ENCODE measurements at regions not wholly inside any gene's neighbourhood (a gene's known extent, or its start where the extent isn't known, plus 50 kb on each side); places are given as distances from the start of the nearest gene placed in this dataset.
"Not testable (repeated sequence)": the region's sequence is repeated elsewhere in the genome, so short reads cannot be mapped to it uniquely, and the experiment has no call there.

DNA sequence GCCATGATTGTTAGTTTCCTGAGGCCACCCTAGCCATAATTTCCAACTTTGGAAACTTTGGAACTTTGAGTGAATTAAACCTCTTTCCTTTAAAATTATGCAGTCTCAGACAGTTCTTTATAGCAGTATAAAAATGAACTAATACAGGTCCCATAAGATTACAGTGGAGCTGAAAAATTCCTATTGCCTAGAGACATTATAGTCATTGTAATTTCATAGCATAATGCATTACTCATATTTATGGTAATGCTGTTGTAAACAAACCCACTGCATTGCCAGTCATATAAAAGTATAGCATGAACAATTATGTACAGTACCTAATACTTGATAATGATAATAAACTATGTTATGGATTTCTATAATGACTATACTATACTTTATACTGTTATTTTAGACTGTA, 88.0 kb upstream of the TMEM229A start:
- H3K27me3 ChIP-seq, result no peaks in the 10 kb centered on the region
- H3K9me3 ChIP-seq, result no peaks in the 10 kb centered on the region
- H3K36me3 ChIP-seq, result no peaks in the 10 kb centered on the region
- no peak overlapping the region for H3K4me3 ChIP-seq
- intact Hi-C loops (cut with DNase I), result no loop called here
- no peak for DNase-seq
- no peak overlapping the region for H3K9ac ChIP-seq (ENCODE audit: low read depth in 2 of 2, low read length in 2 of 2)
- TF ChIP-seq, protein P1, sequence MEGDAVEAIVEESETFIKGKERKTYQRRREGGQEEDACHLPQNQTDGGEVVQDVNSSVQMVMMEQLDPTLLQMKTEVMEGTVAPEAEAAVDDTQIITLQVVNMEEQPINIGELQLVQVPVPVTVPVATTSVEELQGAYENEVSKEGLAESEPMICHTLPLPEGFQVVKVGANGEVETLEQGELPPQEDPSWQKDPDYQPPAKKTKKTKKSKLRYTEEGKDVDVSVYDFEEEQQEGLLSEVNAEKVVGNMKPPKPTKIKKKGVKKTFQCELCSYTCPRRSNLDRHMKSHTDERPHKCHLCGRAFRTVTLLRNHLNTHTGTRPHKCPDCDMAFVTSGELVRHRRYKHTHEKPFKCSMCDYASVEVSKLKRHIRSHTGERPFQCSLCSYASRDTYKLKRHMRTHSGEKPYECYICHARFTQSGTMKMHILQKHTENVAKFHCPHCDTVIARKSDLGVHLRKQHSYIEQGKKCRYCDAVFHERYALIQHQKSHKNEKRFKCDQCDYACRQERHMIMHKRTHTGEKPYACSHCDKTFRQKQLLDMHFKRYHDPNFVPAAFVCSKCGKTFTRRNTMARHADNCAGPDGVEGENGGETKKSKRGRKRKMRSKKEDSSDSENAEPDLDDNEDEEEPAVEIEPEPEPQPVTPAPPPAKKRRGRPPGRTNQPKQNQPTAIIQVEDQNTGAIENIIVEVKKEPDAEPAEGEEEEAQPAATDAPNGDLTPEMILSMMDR (IDR thresholded peaks at IDR 0.05), result no peak
- no peak overlapping the region for H3K27ac ChIP-seq
- H3K4me1 ChIP-seq, result no peaks in the 10 kb centered on the region

GRCh38 chr7:124113045-124113444, 80.2 kb upstream of the TMEM229A start:
- intact Hi-C loops (cut with DNase I), result no loop called here
- no peak overlapping the region for H3K4me3 ChIP-seq
- no peak overlapping the region for H3K27ac ChIP-seq
- H3K9ac ChIP-seq (ENCODE audit: low read depth in 2 of 2, low read length in 2 of 2), result no peak overlapping the region
- H3K9me3 ChIP-seq, result no peaks in the 10 kb centered on the region
- H3K4me1 ChIP-seq, result no peaks in the 10 kb centered on the region
- no peaks in the 10 kb centered on the region for H3K27me3 ChIP-seq
- no peak for DNase-seq
- TF ChIP-seq, protein P1 (IDR thresholded peaks at IDR 0.05), result no peak
- H3K36me3 ChIP-seq, result no peaks in the 10 kb centered on the region

- no peak overlapping the region for H3K4me3 ChIP-seq
- TF ChIP-seq, protein P1 (IDR thresholded peaks at IDR 0.05), result no peak
- no peaks in the 10 kb centered on the region for H3K36me3 ChIP-seq
- no peaks in the 10 kb centered on the region for H3K4me1 ChIP-seq
- no peak overlapping the region for H3K27ac ChIP-seq
- intact Hi-C loops (cut with DNase I), result no loop called here
- H3K9ac ChIP-seq (ENCODE audit: low read depth in 2 of 2, low read length in 2 of 2), result no peak overlapping the region
- DNase-seq, result no peak
- H3K27me3 ChIP-seq, result no peaks in the 10 kb centered on the region
- no peaks in the 10 kb centered on the region for H3K9me3 ChIP-seq
Measured at GRCh38 chr7:124106575-124106974, 73.7 kb upstream of the TMEM229A start.

- intact Hi-C loops (cut with DNase I), result no loop called here
- DNase-seq, result peak; percentile 29
- no peak overlapping the region for H3K27ac ChIP-seq
- H3K27me3 ChIP-seq, result no peaks in the 10 kb centered on the region
- H3K36me3 ChIP-seq, result no peaks in the 10 kb centered on the region
- H3K4me1 ChIP-seq, result no peaks in the 10 kb centered on the region
- no peak overlapping the region for H3K9ac ChIP-seq (ENCODE audit: low read depth in 2 of 2, low read length in 2 of 2)
- H3K4me3 ChIP-seq, result no peak overlapping the region
- TF ChIP-seq, protein P1 (IDR thresholded peaks at IDR 0.05), result peak; percentile 24
- H3K9me3 ChIP-seq, result no peaks in the 10 kb centered on the region
Measured at GRCh38 chr7:124101173-124101768, 68.4 kb upstream of the TMEM229A start.

GRCh38 chr7:124100190-124100589, 67.3 kb upstream of the TMEM229A start:
- no peaks in the 10 kb centered on the region for H3K9me3 ChIP-seq
- intact Hi-C loops (cut with DNase I), result no loop called here
- no peak overlapping the region for H3K9ac ChIP-seq (ENCODE audit: low read depth in 2 of 2, low read length in 2 of 2)
- TF ChIP-seq, protein P1 (IDR thresholded peaks at IDR 0.05), result no peak
- H3K36me3 ChIP-seq, result no peaks in the 10 kb centered on the region
- H3K27me3 ChIP-seq, result no peaks in the 10 kb centered on the region
- H3K4me1 ChIP-seq, result no peaks in the 10 kb centered on the region
- no peak for DNase-seq
- H3K4me3 ChIP-seq, result no peak overlapping the region
- no peak overlapping the region for H3K27ac ChIP-seq

- H3K9me3 ChIP-seq; H3K4me1 ChIP-seq; intact Hi-C loops (cut with DNase I); H3K4me3 ChIP-seq; H3K27ac ChIP-seq; H3K36me3 ChIP-seq; H3K9ac ChIP-seq (ENCODE audit: low read depth in 2 of 2, low read length in 2 of 2); H3K27me3 ChIP-seq: not testable (repeated sequence)
- peak; percentile 28 for DNase-seq
Measured at GRCh38 chr7:124099585-124099984, 66.7 kb upstream of the TMEM229A start.

All from colonic mucosa (tissue), 4 donors.